Pulmonary artery endothelial cell (primary cell): ENCODE measurements at regions not wholly inside any gene's neighbourhood (a gene's known extent, or its start where the extent isn't known, plus 50 kb on each side); places are given as distances from the start of the nearest gene placed in this dataset.

Experiments
- DNase-seq: peaks from one replicate; pipeline ENCODE4 v3.0.0-alpha.2; 2011; ENCODE audit warnings: low read depth, low spot score

DNA sequence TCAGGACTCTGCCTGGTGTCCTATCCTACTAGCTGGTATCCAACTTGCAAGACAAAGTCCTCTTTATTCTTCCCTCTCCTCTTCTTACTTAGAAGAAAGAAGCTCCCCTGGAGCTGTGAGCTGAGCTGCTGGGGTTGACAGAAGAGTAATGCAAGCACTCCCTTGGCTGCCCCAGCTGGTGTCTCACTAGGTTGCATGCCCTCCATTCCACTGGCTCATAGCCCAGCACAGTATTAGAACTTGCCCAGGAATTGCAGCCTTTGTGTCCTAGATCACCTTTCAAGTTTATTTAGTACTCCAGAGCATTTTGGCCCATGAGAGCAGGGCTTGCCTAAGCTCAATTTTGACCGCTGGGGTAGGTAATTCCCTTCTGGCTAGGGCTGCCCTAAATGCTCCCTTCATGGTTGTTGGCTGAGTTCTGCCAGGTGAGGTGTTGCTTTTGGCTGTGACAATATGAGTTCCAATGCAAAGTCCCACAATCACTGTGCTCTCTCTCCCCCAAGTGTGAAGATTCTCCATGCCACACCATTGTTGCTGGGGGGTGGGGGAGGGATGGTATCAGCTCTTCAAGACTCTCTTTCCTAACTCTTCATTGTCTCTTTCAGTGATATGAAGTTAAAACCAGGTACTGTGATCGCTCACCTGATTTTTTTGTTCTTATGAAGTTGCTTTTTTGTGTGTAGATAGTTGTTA, 317.4 kb upstream of the DDHD1 start:
- no peak for DNase-seq

DNA sequence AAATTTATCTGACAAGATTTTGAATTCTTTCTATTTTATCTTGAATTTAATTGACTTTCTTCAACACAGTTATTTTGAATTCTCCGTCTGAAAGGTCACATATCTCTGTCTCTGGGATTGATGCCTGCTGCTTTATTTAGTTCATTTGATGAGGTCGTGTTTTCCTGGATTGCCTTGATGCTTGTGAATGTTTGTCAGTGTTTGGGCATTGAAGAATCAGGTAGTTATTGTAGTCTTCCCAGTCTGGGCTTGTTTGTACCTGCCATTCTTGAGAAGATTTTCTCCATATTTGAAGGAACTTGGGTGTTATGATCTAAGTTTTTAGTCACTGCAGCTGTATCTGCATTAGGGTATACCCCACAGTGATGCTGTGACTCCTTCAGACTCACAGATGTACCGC, 315.8 kb upstream of the DDHD1 start:
- no peak for DNase-seq

DNA sequence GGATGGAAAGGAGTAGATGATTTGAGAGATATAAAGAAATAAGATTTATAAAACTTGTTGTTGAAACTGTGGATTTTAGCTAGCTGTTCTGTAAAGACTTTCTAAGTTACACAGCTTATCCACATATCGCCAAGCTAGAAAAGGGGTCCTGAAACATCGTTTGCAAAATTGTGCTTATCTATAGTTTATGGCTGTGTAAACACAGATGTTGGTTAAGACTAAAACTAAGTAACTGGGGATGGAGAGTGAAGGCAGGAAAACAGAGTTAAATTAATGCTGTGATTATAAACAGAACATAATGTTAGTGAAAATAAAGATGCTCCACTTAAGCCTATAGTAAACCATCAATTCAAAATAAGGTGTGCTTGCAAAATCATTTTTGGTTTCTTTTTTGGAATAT, 311.3 kb upstream of the DDHD1 start:
- DNase-seq: no peak

DNA sequence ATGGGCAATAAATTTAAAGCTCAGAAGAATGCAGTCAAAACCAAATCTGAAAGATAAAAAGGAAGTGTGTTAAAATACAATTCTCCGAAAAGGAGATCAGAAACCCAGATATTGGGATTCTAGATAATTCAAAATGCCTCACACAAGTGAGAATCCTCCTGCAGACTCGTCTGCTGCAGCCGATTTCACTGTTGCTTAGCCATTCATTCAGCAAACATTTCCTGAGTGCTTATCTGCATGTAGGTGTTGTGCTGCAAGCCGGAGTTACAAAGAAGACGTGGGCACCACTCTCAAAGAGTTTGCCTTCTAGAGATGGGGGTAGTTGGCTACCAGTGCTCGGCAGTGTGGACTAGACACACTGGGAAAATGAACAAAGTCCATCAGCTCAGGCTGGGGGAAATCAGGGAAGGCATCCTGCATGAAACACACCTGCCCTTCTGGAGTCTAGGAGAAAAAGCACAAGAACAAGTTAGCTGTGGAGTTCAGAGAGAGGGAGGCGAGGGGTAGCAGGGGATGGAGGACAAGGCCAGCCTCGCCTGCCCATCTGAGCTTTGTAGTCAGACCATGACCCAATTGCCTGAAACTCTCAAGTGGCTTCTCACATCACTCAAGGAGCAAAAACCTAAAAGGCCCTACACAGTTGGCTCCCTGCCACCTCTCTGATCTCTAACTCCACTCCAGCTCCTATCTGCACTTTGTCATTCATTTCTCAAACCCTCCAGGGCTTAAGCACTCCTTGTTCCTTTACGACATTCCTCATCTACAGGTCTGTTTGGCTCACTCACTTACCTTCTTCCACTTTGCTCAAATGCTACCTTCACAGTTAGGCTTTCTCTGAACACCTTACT, 310.0 kb upstream of the DDHD1 start:
- no peak for DNase-seq

DNA sequence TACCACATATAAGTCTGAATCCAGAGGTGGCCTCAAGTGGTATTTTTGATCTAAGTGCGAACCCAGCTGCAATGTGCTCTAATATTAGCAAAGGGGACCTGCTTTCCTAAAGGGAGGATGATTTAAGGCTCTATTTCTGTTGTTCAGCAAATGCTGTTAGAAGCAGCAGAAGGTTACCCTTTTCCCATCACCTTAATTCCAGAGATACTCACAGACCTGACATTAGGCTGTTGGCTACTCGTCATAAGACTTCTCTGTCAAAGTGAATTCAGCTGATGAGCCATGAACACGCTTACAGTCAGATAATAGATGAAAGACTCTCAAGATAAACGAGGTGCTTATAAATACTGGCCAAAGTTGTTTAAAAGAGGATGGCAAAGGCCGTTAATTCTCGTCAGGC, 308.7 kb upstream of the DDHD1 start:
- DNase-seq: no peak

DNA sequence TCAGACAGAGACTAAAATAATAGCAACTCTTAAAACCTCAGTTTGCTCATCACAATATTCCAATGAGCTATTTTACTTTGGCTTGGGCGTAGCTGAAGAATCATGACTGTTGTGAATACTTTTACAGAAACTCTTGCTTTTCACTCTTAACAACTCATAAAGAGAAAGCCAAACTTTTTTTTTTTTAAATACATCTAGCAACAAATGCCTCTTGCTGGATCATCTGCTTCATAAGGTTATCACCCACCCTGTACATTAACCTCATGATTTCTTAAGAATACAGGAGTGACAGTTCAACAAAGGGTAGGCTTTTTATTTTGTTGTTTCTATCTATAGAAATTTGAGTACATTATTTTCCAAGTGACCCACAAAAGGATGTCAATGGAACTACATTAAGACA, 307.4 kb upstream of the DDHD1 start:
- no peak for DNase-seq

DNA sequence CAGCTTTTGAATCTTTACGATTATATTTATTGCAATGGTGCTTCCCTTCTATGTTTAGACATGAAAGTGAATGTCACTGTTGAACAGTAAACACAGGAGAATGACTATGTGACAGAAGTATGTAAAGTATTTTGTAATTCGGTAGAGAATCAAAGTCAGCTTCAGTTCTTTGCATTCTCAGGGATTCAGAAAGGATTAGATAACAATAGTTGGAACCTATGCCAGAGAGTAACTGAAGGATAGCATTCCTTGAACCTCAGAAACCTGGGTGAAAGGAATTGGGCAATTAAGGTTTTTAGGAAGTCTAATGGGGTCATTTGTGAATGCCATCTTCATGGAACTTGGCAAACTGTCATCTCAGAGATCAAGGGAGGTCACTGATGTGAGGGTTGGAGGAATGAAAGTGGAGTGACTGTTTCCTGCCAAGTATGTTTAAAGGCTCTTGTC, 305.3 kb upstream of the DDHD1 start:
- peak; percentile 5 for DNase-seq

DNA sequence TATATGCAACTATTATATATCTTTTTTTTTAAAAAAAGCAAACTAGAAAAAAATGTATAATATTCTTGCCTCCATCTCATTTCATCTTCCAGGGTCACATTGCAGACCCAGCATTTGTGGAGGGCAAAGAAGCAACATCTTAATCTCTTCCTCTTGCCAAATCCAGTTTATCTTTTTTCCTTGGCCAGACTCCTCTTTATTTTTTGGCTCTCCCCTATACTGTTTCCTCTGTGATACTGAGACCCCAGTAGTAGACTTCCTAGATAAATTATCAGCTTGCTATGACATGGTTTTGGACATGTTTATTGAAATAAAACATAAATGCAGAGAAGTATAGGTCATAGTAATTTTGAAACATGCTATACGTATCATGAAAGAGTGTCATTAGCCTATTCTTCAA, 303.8 kb upstream of the DDHD1 start:
- no peak for DNase-seq

DNA sequence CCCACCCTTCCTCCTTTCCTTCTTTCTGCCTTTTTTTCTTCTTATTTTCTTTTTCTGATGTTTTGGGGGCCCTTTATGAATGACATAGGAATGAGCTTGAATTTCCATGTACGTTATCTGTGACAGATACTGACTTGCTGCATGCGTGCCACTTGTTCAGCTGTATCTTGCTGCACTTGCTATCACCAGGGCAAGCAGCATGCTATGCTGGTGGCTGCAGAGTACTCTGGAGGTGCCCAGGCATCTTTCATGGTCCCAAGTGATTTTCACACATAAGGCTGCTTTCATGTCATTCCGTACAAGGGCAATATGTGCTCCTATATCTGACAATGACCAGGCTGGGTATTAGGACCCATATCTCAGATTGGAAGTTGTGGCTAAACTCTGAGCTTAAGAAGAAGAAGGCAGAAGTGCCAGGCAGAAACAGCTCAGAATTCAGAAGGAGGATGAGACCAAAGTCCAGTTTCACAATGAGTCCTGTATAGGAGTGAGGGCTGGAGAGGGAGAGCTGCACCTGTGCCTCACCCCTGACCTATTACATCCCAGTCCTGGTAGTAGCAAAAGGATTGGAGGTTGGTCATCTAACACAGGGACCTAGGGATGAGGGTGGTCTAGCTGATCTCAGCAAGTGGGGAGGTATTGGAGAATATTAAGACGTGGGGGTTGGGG, 299.0 kb upstream of the DDHD1 start:
- DNase-seq: no peak

DNA sequence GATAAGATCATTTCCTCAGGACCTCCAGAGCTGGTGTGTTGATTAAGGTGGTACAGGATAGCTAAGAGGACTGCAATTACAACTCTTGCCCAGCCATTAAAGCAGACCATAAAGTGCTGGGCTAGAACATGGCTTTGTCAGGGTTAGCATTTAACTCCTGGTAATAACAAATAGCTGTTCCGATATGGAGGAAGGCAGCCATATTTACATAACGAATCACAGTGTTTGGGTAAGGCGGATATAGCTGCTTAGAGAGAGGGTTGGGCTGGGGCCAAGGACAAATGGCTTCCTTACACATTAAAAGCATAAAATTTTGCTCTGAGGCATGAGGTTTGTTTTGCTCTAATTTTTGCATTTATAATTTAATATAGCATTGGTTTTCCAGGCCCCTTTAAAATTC, 297.7 kb upstream of the DDHD1 start:
- DNase-seq: no peak

DNA sequence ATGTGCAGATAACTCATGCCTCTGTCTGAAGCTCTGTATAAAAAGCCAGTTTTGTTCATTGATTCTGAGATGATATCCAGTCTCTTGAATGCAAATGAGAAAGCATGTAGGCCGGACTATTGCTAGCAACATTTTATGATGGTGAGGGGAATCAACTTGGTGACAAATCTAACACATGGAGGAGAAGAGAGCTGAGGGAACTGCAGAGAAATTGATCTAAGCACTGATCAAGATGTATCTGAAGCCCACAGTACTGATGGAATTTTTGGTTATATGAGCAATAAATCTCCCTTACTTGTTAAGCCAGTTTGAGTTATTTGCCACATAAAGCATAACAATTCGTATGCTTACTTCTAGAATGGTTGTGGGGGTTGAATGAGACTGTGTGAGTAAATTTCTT, 295.6 kb upstream of the DDHD1 start:
- DNase-seq: no peak

DNA sequence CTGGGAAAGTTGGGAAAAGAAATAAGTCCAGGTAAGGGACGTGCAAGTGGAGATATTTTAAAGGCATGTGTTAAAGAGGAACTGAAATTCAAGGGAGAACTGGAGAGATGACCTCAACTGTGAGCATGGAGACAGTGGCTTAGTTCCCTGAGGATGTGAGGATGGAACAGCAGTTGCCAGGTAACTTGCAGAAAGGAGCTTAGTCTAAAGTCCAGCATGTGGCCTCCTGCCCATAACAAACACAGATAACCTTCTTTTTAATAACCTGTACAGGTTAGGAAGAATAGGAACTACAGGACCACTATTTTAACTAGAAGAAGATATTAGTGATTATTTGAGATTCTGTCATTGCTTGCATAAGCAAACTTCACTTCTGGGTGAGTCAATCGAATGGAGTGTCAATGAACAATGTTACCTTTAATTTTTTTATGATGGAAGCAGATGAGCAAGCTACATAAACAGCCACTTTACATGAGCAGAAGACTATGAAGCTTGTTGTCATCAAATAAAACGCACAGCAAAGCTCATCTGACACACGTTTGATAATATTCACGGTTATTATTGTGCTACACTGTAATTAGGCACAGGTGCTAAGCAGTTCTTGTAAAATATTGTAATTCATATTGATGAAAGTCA, 291.7 kb upstream of the DDHD1 start:
- DNase-seq: no peak

DNA sequence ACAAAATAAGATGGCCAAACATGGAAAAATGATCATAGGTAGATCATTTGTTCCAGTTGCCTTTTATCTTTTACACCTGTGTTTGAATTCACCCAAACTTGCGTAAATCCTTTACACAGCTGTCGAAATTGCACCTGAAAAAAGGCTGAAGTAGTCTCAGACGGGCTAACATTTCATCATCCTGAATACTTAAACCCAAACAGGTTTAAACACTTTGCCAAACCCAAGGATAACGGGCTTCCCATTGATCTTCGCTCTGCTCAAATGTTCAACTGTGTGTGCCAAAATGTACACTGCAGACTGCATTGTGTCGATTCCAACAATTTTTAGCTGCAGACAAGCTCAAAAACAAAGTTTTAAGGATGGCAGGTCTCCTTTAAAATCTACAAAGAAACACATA, 288.7 kb upstream of the DDHD1 start:
- no peak for DNase-seq

DNA sequence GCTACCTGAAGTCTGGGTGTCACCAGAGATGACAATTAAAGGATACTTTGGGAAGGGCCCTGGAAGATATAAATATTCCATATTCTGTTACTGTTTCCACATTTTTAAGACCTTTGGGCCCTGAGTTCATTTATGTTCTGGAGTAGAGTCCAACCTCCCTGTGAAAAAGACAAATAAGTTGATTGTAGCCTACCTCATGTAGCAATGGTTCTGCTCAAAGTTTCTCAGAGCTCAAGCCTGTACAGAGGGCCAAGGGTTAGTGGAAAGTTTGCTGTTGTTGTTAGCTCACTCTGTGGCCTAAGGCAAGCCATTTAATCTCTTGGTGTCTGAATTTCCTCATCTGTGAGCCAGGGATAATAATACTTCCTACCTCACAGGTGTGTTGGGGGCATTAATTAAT, 284.7 kb upstream of the DDHD1 start:
- no peak for DNase-seq

DNA sequence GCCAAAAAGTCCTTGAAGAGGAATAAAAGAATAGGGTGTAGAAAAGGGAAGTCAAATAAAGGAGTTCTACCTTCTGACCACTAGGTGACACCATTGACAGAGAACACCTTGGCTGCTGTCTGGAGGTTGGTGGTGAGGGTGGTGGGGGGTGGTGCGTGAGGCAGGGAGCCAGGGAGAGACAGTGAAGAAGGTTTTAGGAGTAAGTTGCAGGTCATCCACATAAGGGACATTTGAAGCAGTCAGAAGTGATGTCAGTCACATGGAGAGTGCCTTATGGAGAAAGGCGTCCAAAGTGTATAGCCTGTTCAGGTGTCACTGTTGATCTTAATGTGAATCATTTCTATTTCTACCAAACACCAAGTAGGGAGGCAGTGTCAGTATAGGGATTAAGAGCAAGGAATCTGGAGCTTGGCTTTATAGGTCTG, 279.3 kb upstream of the DDHD1 start:
- DNase-seq: no peak

DNA sequence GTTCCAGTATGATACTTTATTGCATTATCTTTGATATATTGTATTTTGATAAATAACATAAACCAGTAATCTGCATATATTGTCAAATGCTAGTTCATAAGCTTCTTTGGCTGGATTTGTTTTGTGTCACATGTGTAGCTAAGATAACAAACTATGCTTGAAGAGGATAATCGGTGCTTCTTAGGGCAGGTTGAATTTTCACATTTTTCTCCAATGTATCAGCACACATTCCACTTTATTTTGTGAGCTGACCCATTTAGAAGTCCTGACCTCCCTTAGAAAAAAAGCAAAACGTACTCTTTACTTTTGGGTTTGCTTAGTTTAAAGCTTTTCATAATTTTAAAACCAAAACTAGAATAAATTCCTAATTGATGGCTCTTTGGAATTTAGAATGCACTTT, 277.7 kb upstream of the DDHD1 start:
- DNase-seq: no peak

DNA sequence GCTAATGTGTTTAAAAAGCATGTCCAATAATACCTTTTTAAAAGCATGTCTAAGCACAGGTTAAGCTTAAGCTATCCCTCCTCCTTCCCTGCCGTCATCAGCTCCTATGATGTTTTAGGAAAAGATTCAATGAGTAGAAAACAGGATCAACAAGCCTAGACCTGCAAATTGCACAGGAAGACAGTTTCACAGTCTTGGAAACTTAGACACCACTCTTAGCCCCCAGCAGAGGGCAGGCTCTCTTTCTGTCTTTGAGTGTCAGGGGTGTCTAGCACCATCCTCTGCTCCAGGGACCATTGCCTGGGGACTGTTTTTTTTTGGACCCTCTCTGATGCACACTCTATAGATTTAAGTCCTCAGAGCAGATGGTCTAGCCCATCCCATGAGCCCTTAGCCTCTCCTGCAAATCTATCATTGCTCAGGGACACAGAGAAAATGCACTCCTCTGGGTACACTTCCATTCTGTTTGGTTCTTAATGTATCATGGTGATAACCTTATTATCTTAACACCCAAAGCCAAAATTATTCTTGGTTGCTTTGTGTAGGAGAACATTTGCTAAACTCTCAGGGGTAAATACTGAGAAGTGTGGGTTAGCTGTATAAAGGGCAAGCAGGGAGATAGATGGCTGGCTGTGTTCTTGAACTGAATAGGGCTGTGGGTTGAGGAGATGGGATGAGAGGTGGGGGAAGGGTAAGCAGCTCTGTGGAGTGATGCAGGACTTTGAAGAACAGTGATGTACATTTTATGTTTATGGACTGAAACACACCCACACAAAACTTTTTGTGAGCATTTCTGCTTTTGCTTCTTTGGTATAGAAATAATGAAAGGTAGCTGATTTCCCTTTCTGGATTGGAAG, 259.9 kb upstream of the DDHD1 start:
- no peak for DNase-seq

DNA sequence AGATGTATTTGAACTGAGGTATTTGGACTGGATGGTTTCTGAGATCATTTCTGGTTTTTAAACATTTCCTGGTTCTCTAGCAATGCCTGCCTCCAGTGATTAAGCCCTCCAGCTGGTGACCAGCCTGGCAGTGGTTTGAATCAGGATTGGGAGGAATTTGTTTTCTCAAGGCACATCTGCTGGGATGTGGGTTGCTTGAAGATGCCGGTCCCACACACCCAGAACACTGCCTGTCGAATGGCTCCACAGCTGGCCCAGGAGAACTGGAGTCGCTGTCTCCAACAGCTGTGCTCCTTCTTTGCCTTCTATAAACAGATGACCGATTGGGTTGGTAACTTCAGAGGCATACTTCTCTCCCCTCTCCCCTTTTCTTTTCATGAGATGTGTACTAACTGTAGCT, 258.0 kb upstream of the DDHD1 start:
- DNase-seq: no peak

DNA sequence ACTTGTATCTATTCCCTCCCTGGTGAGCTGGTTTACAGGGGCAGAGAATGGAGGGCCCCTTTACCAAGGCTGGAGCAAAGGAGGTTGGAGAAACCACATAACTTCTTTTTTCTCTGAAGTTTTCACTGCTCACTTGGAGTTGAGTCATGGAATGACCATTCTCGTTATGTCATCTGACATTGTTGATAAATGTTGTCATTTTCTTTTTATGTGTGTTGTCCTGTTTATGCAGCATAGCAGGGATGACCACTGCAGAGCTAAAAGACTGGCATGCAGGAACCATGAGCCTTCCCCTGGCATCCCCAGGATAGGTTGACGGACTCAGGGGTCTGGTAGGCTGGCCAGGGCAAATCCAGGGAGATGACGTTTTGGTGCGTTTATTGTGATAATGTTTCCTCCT, 256.8 kb upstream of the DDHD1 start:
- no peak for DNase-seq

DNA sequence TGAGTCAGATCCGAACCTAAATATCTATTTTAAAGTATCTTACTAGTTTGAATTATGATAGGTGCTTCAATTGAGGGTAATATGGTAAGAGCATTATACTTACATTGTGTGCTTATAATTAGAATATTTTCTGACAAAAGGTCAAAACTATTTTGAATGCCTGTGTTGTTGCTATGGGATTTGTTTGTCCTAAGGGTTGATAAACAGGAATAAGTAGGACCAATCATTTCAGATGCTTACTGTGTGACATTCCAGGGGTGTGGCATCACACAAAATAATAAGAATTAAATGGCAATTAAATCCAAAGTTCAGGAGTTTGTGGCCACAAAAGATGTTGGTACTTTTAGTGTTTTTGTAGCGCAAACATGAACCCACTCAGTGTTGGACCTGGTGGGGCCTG, 256.2 kb upstream of the DDHD1 start:
- no peak for DNase-seq
